IMR-90 (cell line): ENCODE measurements at regions not wholly inside any gene's neighbourhood (a gene's known extent, or its start where the extent isn't known, plus 50 kb on each side); places are given as distances from the start of the nearest gene placed in this dataset.

Experiments used
- BHLHE40 ChIP-seq: fragments of 150-350 bp; IDR thresholded peaks from 2 replicates; pipeline ENCODE4 v1.6.1; 2016; ENCODE audit warnings: mild to moderate bottlenecking, low read depth, low read length
- CEBPB ChIP-seq: IDR thresholded peaks from 2 replicates; pipeline ENCODE4 v1.6.1; 2012; ENCODE audit warnings: low read depth, low read length, improper control_type of control experiment
- POLR2A ChIP-seq: IDR thresholded peaks from 2 replicates; pipeline ENCODE4 v1.6.1; 2012; ENCODE audit warnings: mild to moderate bottlenecking, low read depth, low read length
- RAD21 ChIP-seq: IDR thresholded peaks from 2 replicates; pipeline ENCODE4 v1.6.1; 2012; ENCODE audit warnings: low read length, improper control_type of control experiment
- RFX5 ChIP-seq: IDR thresholded peaks from 2 replicates; pipeline ENCODE4 v1.8.0; 2012; ENCODE audit warnings: low read depth, mild to moderate bottlenecking, low read length, moderate library complexity
- TF ChIP-seq, protein P1 (sequence below): conservative IDR thresholded peaks from 2 replicates; pipeline ENCODE4 v1.5.1; 2012; ENCODE audit warnings: mild to moderate bottlenecking, low read depth, low read length, improper control_type of control experiment

DNA sequence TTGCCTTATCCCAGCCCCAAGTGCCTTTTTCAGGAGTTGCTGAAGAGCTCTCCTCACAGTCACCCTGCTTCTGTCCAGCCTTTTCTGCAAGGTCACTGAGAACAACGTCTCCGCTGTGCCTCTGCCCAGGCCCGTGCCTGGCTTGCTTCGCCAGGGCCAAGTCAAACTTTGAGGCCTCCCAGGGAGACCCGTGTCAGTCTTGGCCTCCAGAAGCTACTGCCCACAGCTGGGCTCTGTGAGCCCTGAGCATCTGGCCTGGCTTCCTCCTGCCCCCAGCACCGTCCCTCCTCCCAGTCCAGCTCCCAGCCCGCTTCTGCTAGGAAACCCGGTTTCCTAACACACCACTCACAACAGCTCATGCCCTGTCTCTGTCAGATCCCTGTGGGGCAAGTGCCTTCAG lies 165.9 kb downstream of the TEX29 start:
- TF ChIP-seq, protein P1, sequence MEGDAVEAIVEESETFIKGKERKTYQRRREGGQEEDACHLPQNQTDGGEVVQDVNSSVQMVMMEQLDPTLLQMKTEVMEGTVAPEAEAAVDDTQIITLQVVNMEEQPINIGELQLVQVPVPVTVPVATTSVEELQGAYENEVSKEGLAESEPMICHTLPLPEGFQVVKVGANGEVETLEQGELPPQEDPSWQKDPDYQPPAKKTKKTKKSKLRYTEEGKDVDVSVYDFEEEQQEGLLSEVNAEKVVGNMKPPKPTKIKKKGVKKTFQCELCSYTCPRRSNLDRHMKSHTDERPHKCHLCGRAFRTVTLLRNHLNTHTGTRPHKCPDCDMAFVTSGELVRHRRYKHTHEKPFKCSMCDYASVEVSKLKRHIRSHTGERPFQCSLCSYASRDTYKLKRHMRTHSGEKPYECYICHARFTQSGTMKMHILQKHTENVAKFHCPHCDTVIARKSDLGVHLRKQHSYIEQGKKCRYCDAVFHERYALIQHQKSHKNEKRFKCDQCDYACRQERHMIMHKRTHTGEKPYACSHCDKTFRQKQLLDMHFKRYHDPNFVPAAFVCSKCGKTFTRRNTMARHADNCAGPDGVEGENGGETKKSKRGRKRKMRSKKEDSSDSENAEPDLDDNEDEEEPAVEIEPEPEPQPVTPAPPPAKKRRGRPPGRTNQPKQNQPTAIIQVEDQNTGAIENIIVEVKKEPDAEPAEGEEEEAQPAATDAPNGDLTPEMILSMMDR, result no peak
- no peak for TF ChIP-seq POLR2A
- no peak for TF ChIP-seq RFX5
- no peak for TF ChIP-seq RAD21
- no peak for TF ChIP-seq CEBPB
- TF ChIP-seq BHLHE40, result no peak
